Mesenchymal stem cell (in vitro differentiated cells and primary cell): ENCODE measurements at regions not wholly inside any gene's neighbourhood (a gene's known extent, or its start where the extent isn't known, plus 50 kb on each side); places are given as distances from the start of the nearest gene placed in this dataset.

Experiments
- DNase-seq: peaks from one replicate; pipeline ENCODE4 v3.0.0-alpha.2; 2013
- H2AFZ ChIP-seq: one replicate; pipeline ENCODE4 v1.6.1; 2013; ENCODE audit warnings: low read depth, mild to moderate bottlenecking, control low read depth, inconsistent platforms, low read length, moderate library complexity
- H2AK5ac ChIP-seq: 2 replicates; pipeline ENCODE4 v1.6.1; 2013; ENCODE audit warnings: low read length, moderate library complexity, mild to moderate bottlenecking, inconsistent platforms; ENCODE audit not compliant: severe bottlenecking
- H2BK120ac ChIP-seq: one replicate; pipeline ENCODE4 v1.6.1; 2013; ENCODE audit warnings: low read depth, mild to moderate bottlenecking, inconsistent platforms, low read length, moderate library complexity
- H2BK12ac ChIP-seq, 2 experiments: one replicate each; pipeline ENCODE4 v1.6.1; 2013; ENCODE audit warnings: inconsistent platforms in 2 of 2, low read length in 2 of 2, mild to moderate bottlenecking in 2 of 2, moderate library complexity in 2 of 2, control low read depth in 1 of 2
- H2BK15ac ChIP-seq: one replicate; pipeline ENCODE4 v1.6.1; 2013; ENCODE audit warnings: mild to moderate bottlenecking, low read depth, inconsistent platforms; ENCODE audit not compliant: poor library complexity, severe bottlenecking
- H2BK5ac ChIP-seq: 2 replicates; pipeline ENCODE4 v1.6.1; 2013; ENCODE audit warnings: low read depth, mild to moderate bottlenecking, low read length, control low read depth, inconsistent platforms; ENCODE audit not compliant: poor library complexity, severe bottlenecking
- H3K14ac ChIP-seq, 2 experiments: one replicate each; pipeline ENCODE4 v1.6.1; 2013; ENCODE audit warnings: inconsistent platforms in 2 of 2, low read length in 2 of 2, control low read depth in 1 of 2, mild to moderate bottlenecking in 1 of 2, moderate library complexity in 1 of 2
- H3K18ac ChIP-seq, 2 experiments: one replicate each; pipeline ENCODE4 v1.6.1; 2013; ENCODE audit warnings: inconsistent platforms in 2 of 2, low read length in 2 of 2, control low read depth in 1 of 2, low read depth in 1 of 2, mild to moderate bottlenecking in 1 of 2
- H3K23ac ChIP-seq, 2 experiments: one replicate each; pipeline ENCODE4 v1.6.1; 2013; ENCODE audit warnings: inconsistent platforms in 2 of 2, low read length in 2 of 2, mild to moderate bottlenecking in 2 of 2, moderate library complexity in 2 of 2, control low read depth in 1 of 2
- H3K27ac ChIP-seq: 2 replicates; pipeline ENCODE4 v1.5.1; 2013; ENCODE audit warnings: mild to moderate bottlenecking, moderate library complexity, low read length, control low read depth, inconsistent platforms; ENCODE audit not compliant: poor library complexity, severe bottlenecking
- H3K27me3 ChIP-seq, 2 experiments: 2 replicates each; pipeline versions ENCODE4 v1.6.1 to v1.7.0; 2013; ENCODE audit warnings: low read length in 2 of 2, mild to moderate bottlenecking in 2 of 2, moderate library complexity in 2 of 2, control low read depth in 1 of 2, inconsistent platforms in 1 of 2; ENCODE audit not compliant: control insufficient read depth in 1 of 2, insufficient read depth in 1 of 2
- H3K36me3 ChIP-seq, 2 experiments: 2 replicates each; pipeline versions ENCODE4 v1.6.1 to v1.7.0; 2013; ENCODE audit warnings: low read length in 2 of 2, control low read depth in 1 of 2, inconsistent platforms in 1 of 2, low read depth in 1 of 2, mild to moderate bottlenecking in 1 of 2; ENCODE audit not compliant: insufficient read depth in 2 of 2, control insufficient read depth in 1 of 2
- H3K4ac ChIP-seq, 2 experiments: one replicate each; pipeline ENCODE4 v1.6.1; 2013; ENCODE audit warnings: inconsistent platforms in 2 of 2, low read length in 2 of 2, mild to moderate bottlenecking in 2 of 2, moderate library complexity in 2 of 2, control low read depth in 1 of 2, low read depth in 1 of 2
- H3K4me1 ChIP-seq: 2 replicates; pipeline ENCODE4 v1.6.1; 2013; ENCODE audit warnings: low read depth, low read length, control low read depth; ENCODE audit not compliant: control insufficient read depth, insufficient read depth
- H3K4me2 ChIP-seq: 2 replicates; pipeline ENCODE4 v1.6.1; 2013; ENCODE audit warnings: low read length, mild to moderate bottlenecking, inconsistent platforms; ENCODE audit not compliant: poor library complexity, severe bottlenecking
- H3K4me3 ChIP-seq, 2 experiments: 2 replicates each; pipeline versions ENCODE4 v1.5.1 to v1.7.0; 2013; ENCODE audit warnings: low read length in 2 of 2, mild to moderate bottlenecking in 2 of 2, control low read depth in 1 of 2, low read depth in 1 of 2; ENCODE audit not compliant: insufficient read depth in 1 of 2
- H3K79me1 ChIP-seq: replicated peaks from 2 replicates; pipeline ENCODE4 v1.6.1; 2013; ENCODE audit warnings: mild to moderate bottlenecking, control low read depth, low read length, inconsistent platforms; ENCODE audit not compliant: poor library complexity, severe bottlenecking
- H3K9ac ChIP-seq: 2 replicates; pipeline ENCODE4 v1.7.0; 2013; ENCODE audit warnings: mild to moderate bottlenecking, low read length, moderate library complexity
- H3K9me3 ChIP-seq: 2 replicates; pipeline ENCODE4 v1.7.0; 2013; ENCODE audit warnings: mild to moderate bottlenecking, low read length; ENCODE audit not compliant: control insufficient read depth
- H4K8ac ChIP-seq: one replicate; pipeline ENCODE4 v1.6.1; 2013; ENCODE audit warnings: inconsistent platforms, mild to moderate bottlenecking, low read length, moderate library complexity
- H4K91ac ChIP-seq: one replicate; pipeline ENCODE4 v1.6.1; 2013; ENCODE audit warnings: mild to moderate bottlenecking, low read length, inconsistent platforms
- WGBS: methylation state at CpG from one replicate; pipeline ENCODE4 v1.1.7; 2013; ENCODE audit warnings: mixed read lengths; 5-methylcytosine and 5-hydroxymethylcytosine counted together

DNA sequence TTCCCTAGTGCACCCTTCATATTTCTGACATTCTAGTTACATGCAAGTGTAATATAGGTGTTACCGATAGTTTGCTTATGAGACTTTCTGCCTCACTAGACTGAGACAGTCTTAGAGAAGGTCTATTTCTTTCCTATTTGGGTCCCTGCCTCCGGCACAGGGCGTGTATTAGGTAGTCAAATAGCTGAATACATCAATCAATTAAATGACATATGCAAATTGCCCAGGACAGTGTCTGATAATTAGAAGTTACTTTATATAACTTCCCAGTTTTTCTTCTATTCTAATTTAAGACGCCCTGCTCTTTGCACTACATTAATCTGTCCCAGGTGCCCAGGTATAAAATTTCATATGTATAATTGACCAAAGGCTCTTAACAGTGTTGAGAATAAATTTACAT is 264.2 kb downstream of the RAB28 start:
- H2BK5ac ChIP-seq = no peak overlapping the region
- no peak overlapping the region for H2AFZ ChIP-seq
- no peak overlapping the region for H4K8ac ChIP-seq
- H4K91ac ChIP-seq = no peak overlapping the region
- H2BK120ac ChIP-seq = no peak overlapping the region
- no peaks in the 10 kb centered on the region for H3K27me3 ChIP-seq
- H3K4me3 ChIP-seq = no peak overlapping the region
- no peak overlapping the region for H2AK5ac ChIP-seq
- H3K4me1 ChIP-seq = no peaks in the 10 kb centered on the region
- H3K36me3 ChIP-seq = no peaks in the 10 kb centered on the region
- H3K79me1 ChIP-seq = no peaks in the 10 kb centered on the region
- H3K9ac ChIP-seq = no peak overlapping the region
- H3K23ac ChIP-seq = no peak overlapping the region
- no peaks in the 10 kb centered on the region for H3K9me3 ChIP-seq
- no peak overlapping the region for H3K14ac ChIP-seq
- H3K18ac ChIP-seq = no peak overlapping the region
- H3K4me2 ChIP-seq = no peak overlapping the region
- H2BK12ac ChIP-seq = no peak overlapping the region
- H2BK15ac ChIP-seq = no peak overlapping the region
- no peak overlapping the region for H3K27ac ChIP-seq
- no peak for DNase-seq
- no peak overlapping the region for H3K4ac ChIP-seq
- WGBS = no CpG with 5 or more reads among the region's 4 CpGs

- H3K9ac ChIP-seq = peak overlapping the region; percentile 12
- no peaks in the 10 kb centered on the region for H3K36me3 ChIP-seq
- no peaks in the 10 kb centered on the region for H3K79me1 ChIP-seq
- H2BK5ac ChIP-seq = no peak overlapping the region
- no peak overlapping the region for H3K27ac ChIP-seq
- no peak overlapping the region for H3K4me2 ChIP-seq
- H3K14ac ChIP-seq = no peak overlapping the region
- WGBS = 86% methylated on average over 3 of the region's 4 CpGs
- H3K27me3 ChIP-seq = no peaks in the 10 kb centered on the region
- H4K91ac ChIP-seq = no peak overlapping the region
- no peak overlapping the region for H3K4me3 ChIP-seq
- H2BK120ac ChIP-seq = no peak overlapping the region
- DNase-seq = no peak
- H2BK12ac ChIP-seq = no peak overlapping the region
- H3K4me1 ChIP-seq = no peaks in the 10 kb centered on the region
- no peak overlapping the region for H2BK15ac ChIP-seq
- H3K18ac ChIP-seq = no peak overlapping the region
- H2AK5ac ChIP-seq = no peak overlapping the region
- H3K23ac ChIP-seq = no peak overlapping the region
- no peak overlapping the region for H4K8ac ChIP-seq
- H3K4ac ChIP-seq = no peak overlapping the region
- H3K9me3 ChIP-seq = no peaks in the 10 kb centered on the region
- H2AFZ ChIP-seq = no peak overlapping the region
Measured at GRCh38 chr4:13218326-13218958, 265.7 kb downstream of the RAB28 start.

- H4K91ac ChIP-seq = no peak overlapping the region
- no peak overlapping the region for H3K23ac ChIP-seq
- H2BK15ac ChIP-seq = no peak overlapping the region
- no peaks in the 10 kb centered on the region for H3K9me3 ChIP-seq
- no peak overlapping the region for H2BK12ac ChIP-seq
- no peak overlapping the region for H2BK120ac ChIP-seq
- H2AK5ac ChIP-seq = no peak overlapping the region
- H3K36me3 ChIP-seq = no peaks in the 10 kb centered on the region
- no peaks in the 10 kb centered on the region for H3K4me1 ChIP-seq
- H4K8ac ChIP-seq = no peak overlapping the region
- no peaks in the 10 kb centered on the region for H3K27me3 ChIP-seq
- H3K4me3 ChIP-seq = no peak overlapping the region
- H3K4me2 ChIP-seq = no peak overlapping the region
- H2AFZ ChIP-seq = no peak overlapping the region
- WGBS = 87% methylated on average over 5 of the region's 5 CpGs
- no peak overlapping the region for H3K9ac ChIP-seq
- H3K14ac ChIP-seq = no peak overlapping the region
- H3K79me1 ChIP-seq = no peaks in the 10 kb centered on the region
- no peak overlapping the region for H2BK5ac ChIP-seq
- DNase-seq = no peak
- H3K4ac ChIP-seq = no peak overlapping the region
- H3K27ac ChIP-seq = no peak overlapping the region
- H3K18ac ChIP-seq = no peak overlapping the region
Measured at GRCh38 chr4:13215560-13215959, 268.6 kb downstream of the RAB28 start.

- Histone ChIP-seq H3K18ac (no peak overlapping the region), H3K36me3 (no peaks in the 10 kb centered on the region), H4K8ac (no peak overlapping the region), H3K4me1 (no peaks in the 10 kb centered on the region), H3K4me2 (no peak overlapping the region), H3K79me1 (no peaks in the 10 kb centered on the region), H3K9ac (no peak overlapping the region), H3K27ac (no peak overlapping the region), H2AK5ac (no peak overlapping the region), H2BK5ac (no peak overlapping the region), H3K4ac (no peak overlapping the region), H3K23ac (no peak overlapping the region), H2BK15ac (no peak overlapping the region), H2AFZ (no peak overlapping the region), H3K4me3 (no peak overlapping the region), H2BK120ac (no peak overlapping the region), H2BK12ac (no peak overlapping the region), H3K9me3 (no peaks in the 10 kb centered on the region), H4K91ac (no peak overlapping the region), H3K27me3 (no peaks in the 10 kb centered on the region), H3K14ac (no peak overlapping the region)
- DNase-seq = no peak
- WGBS = 94% methylated on average over 1 of the region's 1 CpG
Measured at GRCh38 chr4:13212936-13213335, 271.2 kb downstream of the RAB28 start.
